RWPE1 (cell line): ENCODE measurements at regions not wholly inside any gene's neighbourhood (a gene's known extent, or its start where the extent isn't known, plus 50 kb on each side); places are given as distances from the start of the nearest gene placed in this dataset.

Experiments used
- CTCF ChIA-PET: fragments of 350-600 bp; sonication (Branson Sonifier 250); formaldehyde crosslinking; extraction: SDS; loops from one replicate; lab custom pipeline; 2021; lab: Yijun Ruan, JAX
- POLR2A ChIA-PET: fragments of 400-600 bp; formaldehyde crosslinking; extraction: SDS; loops from one replicate; lab custom pipeline; 2020; ENCODE audit warnings: antibody characterized with exemption; ENCODE audit not compliant: low non-redundant PET; lab: Yijun Ruan, JAX
- DNase-seq: peaks from one replicate; pipeline ENCODE4 v3.0.0; 2012; ENCODE audit warnings: low spot score
- H3K27ac ChIP-seq: fragments of 450-650 bp; 2 replicates; pipeline ENCODE4 v1.5.1; 2017
- TF ChIP-seq, protein P1 (sequence below): fragments of 450-650 bp; conservative IDR thresholded peaks from 2 replicates; pipeline ENCODE4 v1.5.1; 2017; ENCODE audit warnings: low read depth, mild to moderate bottlenecking

GRCh38 chr7:52958621-52959140 is 76.8 kb upstream of the POM121L12 start:
- no peak for DNase-seq
- ChIA-PET POLR2A (no interaction called here), CTCF (no interaction called here)
- TF ChIP-seq, protein P1, sequence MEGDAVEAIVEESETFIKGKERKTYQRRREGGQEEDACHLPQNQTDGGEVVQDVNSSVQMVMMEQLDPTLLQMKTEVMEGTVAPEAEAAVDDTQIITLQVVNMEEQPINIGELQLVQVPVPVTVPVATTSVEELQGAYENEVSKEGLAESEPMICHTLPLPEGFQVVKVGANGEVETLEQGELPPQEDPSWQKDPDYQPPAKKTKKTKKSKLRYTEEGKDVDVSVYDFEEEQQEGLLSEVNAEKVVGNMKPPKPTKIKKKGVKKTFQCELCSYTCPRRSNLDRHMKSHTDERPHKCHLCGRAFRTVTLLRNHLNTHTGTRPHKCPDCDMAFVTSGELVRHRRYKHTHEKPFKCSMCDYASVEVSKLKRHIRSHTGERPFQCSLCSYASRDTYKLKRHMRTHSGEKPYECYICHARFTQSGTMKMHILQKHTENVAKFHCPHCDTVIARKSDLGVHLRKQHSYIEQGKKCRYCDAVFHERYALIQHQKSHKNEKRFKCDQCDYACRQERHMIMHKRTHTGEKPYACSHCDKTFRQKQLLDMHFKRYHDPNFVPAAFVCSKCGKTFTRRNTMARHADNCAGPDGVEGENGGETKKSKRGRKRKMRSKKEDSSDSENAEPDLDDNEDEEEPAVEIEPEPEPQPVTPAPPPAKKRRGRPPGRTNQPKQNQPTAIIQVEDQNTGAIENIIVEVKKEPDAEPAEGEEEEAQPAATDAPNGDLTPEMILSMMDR: no peak
- no peak overlapping the region for H3K27ac ChIP-seq

DNA sequence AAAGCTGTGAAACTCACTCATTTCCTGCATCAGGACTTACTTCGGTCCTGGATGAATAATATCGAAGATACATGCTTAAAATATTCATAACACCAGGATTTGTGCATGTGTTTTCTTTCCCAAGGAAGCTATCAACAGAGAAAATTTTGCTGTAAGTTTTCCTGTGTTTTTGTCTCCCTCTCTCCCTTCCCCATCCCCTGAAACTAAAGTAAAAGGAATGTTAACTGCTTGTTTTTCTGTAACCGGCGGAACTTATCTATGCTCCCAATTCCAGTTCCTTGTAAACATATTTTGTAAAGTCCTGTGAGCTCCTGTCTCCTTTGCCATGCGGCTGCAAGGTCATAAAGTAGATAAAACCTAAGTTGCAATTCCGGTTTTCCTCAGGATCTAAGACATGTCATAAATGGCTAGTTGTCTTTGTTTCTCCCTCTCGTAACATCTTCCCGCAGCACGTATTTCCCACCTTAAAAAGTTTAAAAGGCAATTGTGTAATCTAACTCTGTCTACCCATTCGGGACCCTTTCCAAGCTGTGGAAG is 79.0 kb upstream of the POM121L12 start:
- ChIA-PET CTCF (interaction anchor here (0.6 to 0.8 kb wide), 2 partner anchors 142 to 1701 kb away, joined by 3 to 4 read pairs; no protein-coding TSS in a partner anchor), POLR2A (no interaction called here)
- TF ChIP-seq, protein P1: no peak

GRCh38 chr7:52955522-52955921 is 79.9 kb upstream of the POM121L12 start:
- CTCF ChIA-PET: no interaction called here
- H3K27ac ChIP-seq: no peak overlapping the region
- POLR2A ChIA-PET: no interaction called here
- no peak for DNase-seq
- TF ChIP-seq, protein P1: no peak

More for the DNA sequence above, 79.0 kb upstream of the POM121L12 start:
- no peak for DNase-seq
- H3K27ac ChIP-seq: no peak overlapping the region

DNA sequence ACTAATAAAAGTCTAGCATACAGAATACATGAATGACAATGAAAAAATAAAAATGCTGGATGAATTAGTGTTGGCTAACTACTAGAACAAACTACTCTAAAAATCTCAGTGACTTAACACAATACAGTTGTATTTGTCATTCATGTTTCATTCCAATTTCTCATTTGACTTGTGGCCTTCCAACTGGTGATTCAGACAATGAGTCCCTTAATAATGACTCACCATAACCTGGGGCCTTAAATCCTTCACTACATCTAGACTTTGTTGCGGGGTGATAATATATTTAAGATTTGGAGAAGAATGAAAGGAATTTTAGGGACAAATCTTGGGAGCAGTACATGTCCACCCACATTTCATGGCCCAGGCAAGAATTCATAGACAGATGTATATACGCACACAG is 90.5 kb upstream of the POM121L12 start:
- ChIA-PET POLR2A (no interaction called here), CTCF (no interaction called here)
- H3K27ac ChIP-seq: no peak overlapping the region
- TF ChIP-seq, protein P1: no peak
- DNase-seq: peak; percentile 5

DNA sequence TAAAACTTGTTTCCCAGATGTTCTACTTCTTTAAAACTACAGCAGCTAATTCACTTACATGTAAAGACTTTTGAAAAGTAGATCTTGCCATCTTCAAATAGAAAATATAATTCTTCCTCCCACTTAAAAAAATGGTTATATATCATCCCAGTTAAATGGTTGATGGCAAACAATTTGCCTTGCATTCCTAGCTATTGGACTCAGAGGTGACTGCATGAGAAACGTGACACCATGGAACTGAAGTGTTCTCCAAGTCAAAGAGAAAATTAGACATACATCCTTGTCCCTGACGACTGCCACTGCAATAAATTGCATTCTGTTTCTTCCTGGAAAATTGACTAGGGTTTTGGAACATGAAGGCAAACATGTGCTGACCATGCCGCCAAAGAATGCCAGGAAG is 95.0 kb upstream of the POM121L12 start:
- ChIA-PET CTCF (no interaction called here), POLR2A (no interaction called here)
- H3K27ac ChIP-seq: no peak overlapping the region
- TF ChIP-seq, protein P1: no peak
- no peak for DNase-seq

DNA sequence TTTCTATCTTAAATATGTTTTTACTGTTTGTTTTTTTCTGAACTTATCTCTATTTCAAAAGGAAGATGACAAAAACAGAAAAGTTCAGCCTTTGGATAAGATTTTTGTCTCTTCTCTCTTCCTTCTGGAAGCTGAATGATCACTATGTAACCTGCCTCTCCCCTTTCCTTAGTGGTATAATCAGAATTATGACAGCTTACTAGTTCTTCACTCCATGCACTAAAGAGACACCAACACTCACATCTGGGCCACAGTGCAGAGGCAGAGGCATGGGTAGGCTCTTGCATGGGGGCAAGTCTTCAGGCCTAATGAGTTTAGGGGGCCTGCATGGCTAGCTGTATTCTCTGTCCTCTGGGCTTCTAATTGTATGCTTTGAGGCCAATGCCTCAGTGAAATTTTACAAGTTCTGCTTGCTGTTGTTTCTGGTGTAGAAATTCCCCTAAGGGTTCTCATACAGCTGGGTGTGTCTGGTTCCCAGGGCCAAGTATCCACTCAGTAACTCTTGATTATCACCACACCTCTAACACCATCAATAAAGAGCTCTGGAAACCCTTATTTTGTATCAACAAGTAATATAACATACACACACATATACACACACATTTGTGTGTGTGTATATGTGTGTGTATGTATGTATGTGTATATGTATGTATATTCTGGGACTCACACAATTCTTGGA is 96.8 kb upstream of the POM121L12 start:
- ChIA-PET CTCF (interaction anchor here (0.6 kb wide), 1 partner anchor 8 kb away, joined by 3 read pairs; no protein-coding TSS in a partner anchor), POLR2A (no interaction called here)
- DNase-seq: no peak
- no peak overlapping the region for H3K27ac ChIP-seq
- TF ChIP-seq, protein P1: no peak
